GM12864 (cell line): ENCODE measurements at regions not wholly inside any gene's neighbourhood (a gene's known extent, or its start where the extent isn't known, plus 50 kb on each side); places are given as distances from the start of the nearest gene placed in this dataset.

Experiments used
- DNase-seq: peaks from one replicate; pipeline ENCODE4 v3.0.0-alpha.2; 2011; ENCODE audit warnings: low read depth
- H3K4me3 ChIP-seq: 2 replicates; pipeline ENCODE4 v1.5.1; 2011; ENCODE audit warnings: mild to moderate bottlenecking, low read depth, low read length, control low read depth
- TF ChIP-seq, protein P1 (sequence below): IDR thresholded peaks from 2 replicates; pipeline ENCODE4 v1.5.1; 2011; ENCODE audit warnings: low read depth, mild to moderate bottlenecking, moderate library complexity, low read length, control low read depth, inconsistent platforms; ENCODE audit errors: missing control alignments

DNA sequence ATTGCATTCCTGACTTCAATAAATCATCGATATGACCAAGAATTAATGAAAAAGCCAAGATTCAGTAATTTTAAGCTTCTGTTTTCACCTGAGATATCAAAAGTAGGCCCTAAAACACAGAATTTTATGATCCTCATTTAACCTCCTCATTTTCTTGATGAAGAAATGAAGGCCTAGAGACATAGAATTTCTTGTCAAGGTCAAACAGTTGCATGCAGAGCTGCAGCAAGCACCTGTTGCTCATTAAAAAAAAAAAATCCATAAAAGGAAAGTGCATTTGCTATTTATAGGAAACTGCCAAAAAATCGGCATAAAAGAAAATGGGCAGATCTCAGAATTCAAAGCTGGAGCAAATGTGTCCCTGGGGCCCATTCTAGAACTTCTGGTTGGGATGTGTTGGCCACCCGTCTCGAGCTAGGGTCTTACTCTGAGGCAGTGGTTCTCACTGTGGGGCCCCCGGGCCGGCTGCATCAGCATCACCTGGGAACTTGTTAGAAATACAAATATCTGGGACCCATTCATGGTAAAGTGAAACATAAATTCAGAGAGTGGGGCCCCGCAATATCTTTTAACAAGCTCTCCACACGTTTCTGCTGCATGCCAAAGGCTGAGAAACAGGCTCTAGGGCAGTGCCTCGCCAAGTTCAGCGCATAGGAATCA lies 224.7 kb upstream of the UBL3 start:
- TF ChIP-seq, protein P1, sequence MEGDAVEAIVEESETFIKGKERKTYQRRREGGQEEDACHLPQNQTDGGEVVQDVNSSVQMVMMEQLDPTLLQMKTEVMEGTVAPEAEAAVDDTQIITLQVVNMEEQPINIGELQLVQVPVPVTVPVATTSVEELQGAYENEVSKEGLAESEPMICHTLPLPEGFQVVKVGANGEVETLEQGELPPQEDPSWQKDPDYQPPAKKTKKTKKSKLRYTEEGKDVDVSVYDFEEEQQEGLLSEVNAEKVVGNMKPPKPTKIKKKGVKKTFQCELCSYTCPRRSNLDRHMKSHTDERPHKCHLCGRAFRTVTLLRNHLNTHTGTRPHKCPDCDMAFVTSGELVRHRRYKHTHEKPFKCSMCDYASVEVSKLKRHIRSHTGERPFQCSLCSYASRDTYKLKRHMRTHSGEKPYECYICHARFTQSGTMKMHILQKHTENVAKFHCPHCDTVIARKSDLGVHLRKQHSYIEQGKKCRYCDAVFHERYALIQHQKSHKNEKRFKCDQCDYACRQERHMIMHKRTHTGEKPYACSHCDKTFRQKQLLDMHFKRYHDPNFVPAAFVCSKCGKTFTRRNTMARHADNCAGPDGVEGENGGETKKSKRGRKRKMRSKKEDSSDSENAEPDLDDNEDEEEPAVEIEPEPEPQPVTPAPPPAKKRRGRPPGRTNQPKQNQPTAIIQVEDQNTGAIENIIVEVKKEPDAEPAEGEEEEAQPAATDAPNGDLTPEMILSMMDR = no peak
- no peak for DNase-seq
- H3K4me3 ChIP-seq = no peak overlapping the region

DNA sequence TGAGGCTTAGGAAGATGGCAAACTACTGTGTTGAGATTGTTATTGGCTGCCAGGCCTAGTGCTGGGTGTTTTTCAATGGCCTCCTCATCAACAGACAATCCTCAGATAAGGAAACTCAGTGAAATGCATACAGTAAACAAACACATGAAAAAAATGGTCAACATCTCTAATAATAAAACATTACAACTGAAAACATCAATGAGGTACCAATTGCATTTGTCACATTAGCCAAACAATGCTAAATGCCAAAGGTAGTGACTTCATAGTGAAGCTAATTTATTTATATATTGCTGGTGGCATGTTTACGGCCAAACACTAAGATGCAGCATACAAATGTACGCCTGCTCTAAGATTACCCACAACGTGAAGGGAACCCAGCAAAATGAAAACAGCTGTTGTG lies 224.0 kb upstream of the UBL3 start:
- TF ChIP-seq, protein P1 = no peak
- no peak for DNase-seq

DNA sequence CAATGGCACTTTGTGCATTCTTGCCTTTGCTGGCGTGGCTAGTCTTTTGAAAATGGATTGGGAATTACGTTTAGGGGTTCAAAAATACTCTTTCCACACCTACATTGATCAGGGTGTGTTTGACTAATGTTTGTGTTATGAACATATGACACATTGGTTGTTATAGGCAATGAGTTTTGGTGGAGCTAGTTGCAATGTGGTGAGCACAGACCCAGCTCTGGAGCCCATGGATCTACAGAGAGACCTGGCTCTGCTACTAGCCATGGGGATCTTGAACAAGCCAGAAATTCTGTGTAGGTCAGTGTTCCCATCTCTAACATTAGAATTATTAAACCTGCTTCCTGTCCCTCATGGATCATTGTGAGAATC lies 222.4 kb upstream of the UBL3 start:
- TF ChIP-seq, protein P1 = no peak
- no peak overlapping the region for H3K4me3 ChIP-seq
- DNase-seq = no peak

More for the DNA sequence above, 224.0 kb upstream of the UBL3 start:
- H3K4me3 ChIP-seq = no peak overlapping the region

DNA sequence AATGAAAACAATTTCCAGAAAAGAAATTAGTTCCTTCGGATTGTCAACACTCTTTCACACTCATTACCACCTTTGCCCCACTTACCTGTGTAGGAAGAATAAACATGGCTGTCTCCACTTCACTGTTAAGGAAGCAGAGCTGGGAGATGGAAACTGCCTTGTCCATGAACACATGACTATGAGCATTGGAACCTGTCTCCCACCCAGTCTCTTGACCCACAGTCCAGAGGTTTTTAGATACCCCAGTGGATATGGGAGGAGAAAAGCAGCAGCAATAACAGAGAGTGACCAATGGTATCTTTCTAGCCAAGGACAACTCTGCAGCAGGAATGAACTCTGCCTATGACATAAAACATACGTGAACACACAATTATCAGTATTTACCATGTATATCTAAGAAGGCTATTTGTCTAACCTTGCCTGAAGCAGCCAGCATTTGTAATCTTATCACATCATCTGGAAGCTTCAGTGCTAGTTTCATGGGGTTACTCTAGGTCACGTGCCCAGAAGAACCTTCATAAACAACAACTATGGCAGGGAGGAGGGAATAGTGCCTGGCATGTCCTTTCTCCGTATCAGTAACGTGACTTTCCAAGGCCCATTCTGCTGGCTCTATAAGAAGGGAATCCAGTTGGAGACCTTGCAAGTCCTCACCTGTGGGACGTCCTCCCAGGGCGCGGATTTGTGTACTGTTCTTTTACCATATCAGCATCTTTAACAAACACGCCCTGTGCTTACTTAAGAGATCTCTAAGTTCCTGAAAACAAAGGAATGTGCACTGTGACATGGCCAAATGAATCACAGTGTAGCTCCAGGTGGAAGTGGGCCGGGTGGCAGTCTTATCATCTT lies 221.8 kb upstream of the UBL3 start:
- TF ChIP-seq, protein P1 = no peak
- no peak overlapping the region for H3K4me3 ChIP-seq
- DNase-seq = no peak

DNA sequence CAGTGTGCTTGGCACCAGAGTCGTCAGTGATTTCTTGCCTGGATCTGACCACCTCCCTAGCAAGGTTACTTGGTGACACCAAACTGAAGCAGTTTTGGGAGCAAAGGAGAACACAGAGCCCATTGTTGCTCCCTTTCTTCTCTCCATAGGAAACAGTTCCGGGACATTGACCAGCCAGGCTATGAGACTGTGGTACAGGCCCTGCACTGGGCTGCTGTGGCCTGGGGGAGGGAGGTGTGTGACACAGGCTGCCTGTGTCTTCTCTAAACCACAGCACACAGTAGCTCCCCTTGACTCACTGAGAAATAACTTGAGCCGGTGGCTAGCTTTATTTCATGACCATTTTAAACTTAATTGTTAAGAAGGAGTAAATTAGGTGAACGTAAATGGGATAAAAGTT lies 214.8 kb upstream of the UBL3 start:
- H3K4me3 ChIP-seq = no peak overlapping the region
- no peak for DNase-seq
- TF ChIP-seq, protein P1 = no peak

DNA sequence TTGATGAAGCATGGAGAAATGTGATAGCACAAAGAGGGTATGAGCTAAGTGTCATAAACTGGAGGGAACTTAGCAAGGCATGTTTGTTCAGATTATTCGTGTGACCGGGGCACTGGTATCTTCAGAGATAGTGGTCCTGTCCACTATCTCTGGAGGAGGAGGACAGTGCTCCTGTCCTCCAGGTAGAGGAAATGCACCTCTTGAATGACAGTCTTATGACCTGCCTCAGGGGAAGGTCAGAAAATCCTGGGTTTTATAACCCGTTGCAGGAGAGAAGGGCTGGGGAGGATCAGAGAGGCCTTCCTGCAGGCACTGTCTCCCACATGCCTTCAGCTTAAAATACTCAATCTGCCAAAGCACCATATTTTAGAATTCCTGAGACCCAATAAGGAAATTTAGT lies 213.5 kb upstream of the UBL3 start:
- DNase-seq = no peak
- TF ChIP-seq, protein P1 = no peak
- H3K4me3 ChIP-seq = no peak overlapping the region

DNA sequence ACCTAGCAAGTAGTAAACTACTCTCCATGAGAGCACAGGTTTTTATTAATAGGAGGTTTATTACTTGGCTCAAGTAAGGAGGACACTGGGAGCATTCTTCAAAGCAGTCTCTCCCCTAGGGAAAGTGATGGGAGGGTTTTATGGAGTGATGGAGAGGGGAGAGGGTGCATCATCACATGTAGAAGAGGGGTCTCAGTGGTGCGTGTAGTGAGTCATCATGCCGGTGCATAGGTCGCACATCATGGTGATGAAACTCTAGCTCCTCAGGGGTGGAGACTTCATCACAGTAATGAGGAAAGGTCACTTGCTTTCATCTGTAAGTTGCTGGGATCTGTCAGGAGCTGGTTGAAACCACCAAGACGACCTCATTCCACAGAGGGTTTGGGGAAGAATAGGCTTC lies 210.8 kb upstream of the UBL3 start:
- TF ChIP-seq, protein P1 = no peak
- DNase-seq = no peak
- H3K4me3 ChIP-seq = no peak overlapping the region
